ENCODE measurements at regions not wholly inside any gene's neighbourhood (a gene's known extent, or its start where the extent isn't known, plus 50 kb on each side); places are given as distances from the start of the nearest gene placed in this dataset.

DNA sequence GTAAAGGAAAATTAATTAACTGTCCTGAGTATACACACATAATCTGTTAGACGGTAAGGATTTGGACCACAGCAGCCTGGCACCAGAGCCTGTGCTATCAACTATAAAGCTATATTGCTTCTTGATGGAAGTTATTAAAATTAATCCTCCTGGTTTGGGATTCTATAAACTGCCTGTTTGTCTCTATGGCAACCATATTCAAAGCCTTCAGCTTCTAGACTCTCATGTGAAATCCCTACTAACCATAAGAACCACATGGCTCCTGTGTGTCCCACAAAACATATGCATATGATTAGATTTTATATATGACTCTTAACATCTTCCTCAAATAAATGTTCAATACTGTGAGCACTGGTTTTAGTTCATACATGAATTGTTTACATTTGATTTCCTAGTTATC lies 380.8 kb downstream of the ANKRD50 start:
- Histone ChIP-seq H3K27me3 (ENCODE audit: control insufficient read depth, insufficient read depth, low read length) (no peaks in the 10 kb centered on the region), H3K4me3 (ENCODE audit: low read depth, low read length) (no peak overlapping the region), H3K36me3 (ENCODE audit: control insufficient read depth, insufficient read depth, low read length) (no peaks in the 10 kb centered on the region)
- DNase-seq (ENCODE audit: low read depth) = no peak
- TF ChIP-seq, protein P1, sequence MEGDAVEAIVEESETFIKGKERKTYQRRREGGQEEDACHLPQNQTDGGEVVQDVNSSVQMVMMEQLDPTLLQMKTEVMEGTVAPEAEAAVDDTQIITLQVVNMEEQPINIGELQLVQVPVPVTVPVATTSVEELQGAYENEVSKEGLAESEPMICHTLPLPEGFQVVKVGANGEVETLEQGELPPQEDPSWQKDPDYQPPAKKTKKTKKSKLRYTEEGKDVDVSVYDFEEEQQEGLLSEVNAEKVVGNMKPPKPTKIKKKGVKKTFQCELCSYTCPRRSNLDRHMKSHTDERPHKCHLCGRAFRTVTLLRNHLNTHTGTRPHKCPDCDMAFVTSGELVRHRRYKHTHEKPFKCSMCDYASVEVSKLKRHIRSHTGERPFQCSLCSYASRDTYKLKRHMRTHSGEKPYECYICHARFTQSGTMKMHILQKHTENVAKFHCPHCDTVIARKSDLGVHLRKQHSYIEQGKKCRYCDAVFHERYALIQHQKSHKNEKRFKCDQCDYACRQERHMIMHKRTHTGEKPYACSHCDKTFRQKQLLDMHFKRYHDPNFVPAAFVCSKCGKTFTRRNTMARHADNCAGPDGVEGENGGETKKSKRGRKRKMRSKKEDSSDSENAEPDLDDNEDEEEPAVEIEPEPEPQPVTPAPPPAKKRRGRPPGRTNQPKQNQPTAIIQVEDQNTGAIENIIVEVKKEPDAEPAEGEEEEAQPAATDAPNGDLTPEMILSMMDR (IDR thresholded peaks at IDR 0.05; ENCODE audit: insufficient read depth, low read length, poor library complexity, severe bottlenecking) = no peak

DNA sequence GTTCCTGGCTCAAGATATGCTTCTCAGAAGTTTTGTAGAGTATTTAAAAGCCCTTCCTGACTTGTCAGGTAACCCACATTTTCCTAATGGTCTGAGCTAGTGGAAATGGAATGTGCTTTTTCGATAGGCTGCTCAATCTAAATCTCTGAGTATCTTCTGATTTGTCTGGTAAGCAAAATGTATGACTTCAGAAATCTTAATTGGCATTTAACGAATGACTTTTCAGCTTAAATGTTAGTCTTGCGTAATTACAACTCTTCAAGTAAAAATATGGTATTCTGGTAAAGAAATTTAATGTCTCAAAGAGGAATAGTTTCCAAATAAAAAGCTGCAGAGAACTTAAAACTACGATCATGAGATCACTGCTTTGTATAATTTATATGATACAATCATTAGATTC lies 379.1 kb downstream of the ANKRD50 start:
- no peaks in the 10 kb centered on the region for H3K27me3 ChIP-seq (ENCODE audit: control insufficient read depth, insufficient read depth, low read length)
- no peak for DNase-seq (ENCODE audit: low read depth)
- no peaks in the 10 kb centered on the region for H3K36me3 ChIP-seq (ENCODE audit: control insufficient read depth, insufficient read depth, low read length)
- TF ChIP-seq, protein P1 (IDR thresholded peaks at IDR 0.05; ENCODE audit: insufficient read depth, low read length, poor library complexity, severe bottlenecking) = no peak
- H3K4me3 ChIP-seq (ENCODE audit: low read depth, low read length) = no peak overlapping the region

DNA sequence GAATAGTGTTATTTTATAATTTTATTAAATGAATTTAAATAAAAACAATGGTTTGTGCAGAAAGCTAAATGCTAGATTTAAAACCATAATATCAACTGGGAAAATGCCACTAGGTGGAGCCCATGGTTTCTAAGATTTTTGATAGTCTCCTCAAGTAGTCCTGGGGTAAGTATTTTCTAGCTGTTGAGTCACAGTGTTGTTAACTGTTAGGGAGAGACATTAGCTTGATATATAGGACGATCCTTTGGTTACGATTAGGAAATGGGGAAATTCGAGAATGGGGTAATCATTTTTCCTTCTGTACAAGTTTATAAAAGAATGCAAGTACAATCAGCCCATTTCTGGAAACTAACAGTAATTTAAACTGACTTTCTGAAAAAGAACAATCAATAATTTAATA lies 378.4 kb downstream of the ANKRD50 start:
- H3K4me3 ChIP-seq (ENCODE audit: low read depth, low read length) = no peak overlapping the region
- TF ChIP-seq, protein P1 (IDR thresholded peaks at IDR 0.05; ENCODE audit: insufficient read depth, low read length, poor library complexity, severe bottlenecking) = peak; percentile 54
- H3K36me3 ChIP-seq (ENCODE audit: control insufficient read depth, insufficient read depth, low read length) = no peaks in the 10 kb centered on the region
- H3K27me3 ChIP-seq (ENCODE audit: control insufficient read depth, insufficient read depth, low read length) = no peaks in the 10 kb centered on the region
- peak; percentile 55 for DNase-seq (ENCODE audit: low read depth)

DNA sequence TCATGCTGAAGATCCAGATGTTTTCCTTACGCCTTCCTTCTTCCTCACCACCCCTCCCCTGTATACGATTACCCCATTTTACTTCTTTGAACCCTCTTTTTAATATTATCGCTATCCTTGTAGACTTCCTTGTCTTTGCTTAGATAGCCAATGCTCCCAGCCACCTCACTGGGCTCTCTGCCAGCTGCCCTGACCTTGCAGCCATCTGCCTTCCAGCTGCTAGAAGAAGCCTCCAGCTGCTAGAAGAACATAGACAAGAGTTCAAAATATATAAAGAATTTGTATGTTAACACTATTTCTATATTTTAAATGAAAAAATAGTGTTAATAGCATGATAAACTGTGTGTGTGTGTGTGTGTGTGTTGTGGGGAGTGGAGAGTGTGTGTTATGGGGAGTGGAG lies 374.7 kb downstream of the ANKRD50 start:
- no peaks in the 10 kb centered on the region for H3K27me3 ChIP-seq (ENCODE audit: control insufficient read depth, insufficient read depth, low read length)
- H3K36me3 ChIP-seq (ENCODE audit: control insufficient read depth, insufficient read depth, low read length) = no peaks in the 10 kb centered on the region
- H3K4me3 ChIP-seq (ENCODE audit: low read depth, low read length) = no peak overlapping the region
- DNase-seq (ENCODE audit: low read depth) = no peak
- TF ChIP-seq, protein P1 (IDR thresholded peaks at IDR 0.05; ENCODE audit: insufficient read depth, low read length, poor library complexity, severe bottlenecking) = no peak

DNA sequence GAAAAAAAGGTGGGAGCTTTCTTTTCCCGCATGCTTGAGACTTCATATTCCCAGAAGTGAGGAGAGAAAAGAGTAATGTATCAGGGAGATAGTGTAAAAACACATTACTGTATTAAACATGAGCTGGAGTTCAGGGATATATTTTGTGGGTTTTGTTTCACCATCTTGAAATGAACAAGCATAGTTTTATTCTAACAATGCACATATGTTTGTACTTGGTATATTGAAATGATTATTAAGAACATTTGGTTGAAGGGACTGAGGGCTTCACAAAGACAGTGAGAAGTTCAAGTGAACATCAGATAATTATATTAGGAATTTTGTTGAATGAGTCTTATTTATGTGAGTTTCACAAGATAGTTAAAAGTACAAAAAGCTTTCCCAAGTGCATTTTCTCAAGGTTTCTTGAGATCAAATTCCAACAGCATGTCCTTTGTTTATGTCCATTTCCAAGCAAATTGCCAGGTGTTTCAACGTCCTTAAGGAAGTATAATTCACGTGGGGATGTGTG lies 368.8 kb downstream of the ANKRD50 start:
- TF ChIP-seq, protein P1 (IDR thresholded peaks at IDR 0.05; ENCODE audit: insufficient read depth, low read length, poor library complexity, severe bottlenecking) = no peak
- DNase-seq (ENCODE audit: low read depth) = no peak
- H3K36me3 ChIP-seq (ENCODE audit: control insufficient read depth, insufficient read depth, low read length) = no peaks in the 10 kb centered on the region
- no peaks in the 10 kb centered on the region for H3K27me3 ChIP-seq (ENCODE audit: control insufficient read depth, insufficient read depth, low read length)
- no peak overlapping the region for H3K4me3 ChIP-seq (ENCODE audit: low read depth, low read length)

DNA sequence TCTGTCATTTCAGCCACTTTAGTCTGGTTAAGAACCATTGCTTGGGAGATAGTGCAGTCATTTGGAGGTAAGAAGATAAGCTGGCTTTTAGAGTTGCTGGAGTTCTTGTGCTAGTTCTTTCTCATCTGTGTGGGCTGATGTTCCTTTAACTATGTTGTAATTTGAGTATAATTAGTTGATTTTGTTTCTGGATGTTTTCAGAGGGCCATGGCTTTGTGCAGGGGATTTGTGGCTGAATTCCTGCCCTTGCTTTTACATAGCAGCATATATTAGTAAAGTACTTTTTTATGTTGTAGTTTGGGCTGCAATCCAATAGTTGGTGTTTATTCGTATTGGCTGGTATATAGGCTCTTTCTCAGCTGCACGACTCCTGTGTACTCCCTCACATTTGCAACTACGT lies 339.6 kb downstream of the ANKRD50 start:
- no peak for DNase-seq (ENCODE audit: low read depth)
- TF ChIP-seq, protein P1 (IDR thresholded peaks at IDR 0.05; ENCODE audit: insufficient read depth, low read length, poor library complexity, severe bottlenecking) = no peak
- no peak overlapping the region for H3K4me3 ChIP-seq (ENCODE audit: low read depth, low read length)
- H3K36me3 ChIP-seq (ENCODE audit: control insufficient read depth, insufficient read depth, low read length) = no peaks in the 10 kb centered on the region
- no peaks in the 10 kb centered on the region for H3K27me3 ChIP-seq (ENCODE audit: control insufficient read depth, insufficient read depth, low read length)
